NB4 (cell line): ENCODE measurements at regions not wholly inside any gene's neighbourhood (a gene's known extent, or its start where the extent isn't known, plus 50 kb on each side); places are given as distances from the start of the nearest gene placed in this dataset.

ENCODE experiments used
- DNase-seq: peaks from one replicate; pipeline ENCODE4 v3.0.0; 2010; ENCODE audit warnings: low read depth
- H3K4me3 ChIP-seq: one replicate; pipeline ENCODE4 v1.5.1; 2011; ENCODE audit warnings: mild to moderate bottlenecking, low read depth, low read length, moderate library complexity
- CTCF ChIP-seq: IDR thresholded peaks from one replicate; pipeline ENCODE4 v1.5.1; 2012; ENCODE audit warnings: low read depth, low read length
- MYC ChIP-seq: IDR thresholded peaks from 2 replicates; pipeline ENCODE4 v1.6.1; 2011; ENCODE audit warnings: low read depth, low read length
- POLR2A ChIP-seq: IDR thresholded peaks from 2 replicates; pipeline ENCODE4 v1.6.1; 2011; ENCODE audit warnings: mild to moderate bottlenecking; ENCODE audit not compliant: insufficient read length; ENCODE audit errors: extremely low read depth
- TF ChIP-seq, protein P1 (sequence below): IDR thresholded peaks from 2 replicates; pipeline ENCODE4 v1.6.1; 2011; ENCODE audit warnings: low read depth, low read length

GRCh38 chr1:38701088-38701487 lies 158.5 kb downstream of the RRAGC start:
- TF ChIP-seq, protein P1, sequence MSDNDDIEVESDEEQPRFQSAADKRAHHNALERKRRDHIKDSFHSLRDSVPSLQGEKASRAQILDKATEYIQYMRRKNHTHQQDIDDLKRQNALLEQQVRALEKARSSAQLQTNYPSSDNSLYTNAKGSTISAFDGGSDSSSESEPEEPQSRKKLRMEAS, result no peak
- no peak for TF ChIP-seq POLR2A
- TF ChIP-seq MYC, result no peak
- TF ChIP-seq CTCF, result no peak
- H3K4me3 ChIP-seq, result no peak overlapping the region
- DNase-seq, result no peak

DNA sequence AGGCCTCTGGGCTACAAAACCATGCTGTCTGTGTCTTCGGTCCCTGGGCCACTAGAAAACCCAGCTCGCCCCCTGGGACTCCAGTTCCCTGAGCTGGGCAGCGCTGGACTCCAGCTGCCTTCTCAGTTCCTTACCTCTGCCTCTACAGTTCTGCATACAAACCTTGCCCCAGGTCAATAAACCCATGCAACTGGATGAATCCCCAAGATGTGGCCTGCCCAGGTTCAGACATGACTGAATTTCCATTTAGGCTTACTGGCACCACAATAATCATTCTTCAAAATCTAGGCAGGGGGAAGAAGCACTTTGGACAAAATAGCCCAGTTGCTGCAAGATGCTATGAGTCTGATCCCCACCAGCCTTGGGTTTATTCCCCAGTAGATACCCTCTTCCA lies 159.5 kb downstream of the RRAGC start:
- no peak overlapping the region for H3K4me3 ChIP-seq
- TF ChIP-seq, protein P1, result no peak
- TF ChIP-seq POLR2A, result no peak
- TF ChIP-seq MYC, result no peak
- TF ChIP-seq CTCF, result no peak
- DNase-seq, result no peak

- TF ChIP-seq, protein P1, result no peak
- no peak overlapping the region for H3K4me3 ChIP-seq
- DNase-seq, result no peak
Observed at GRCh38 chr1:38699330-38700076, 160.1 kb downstream of the RRAGC start.

- no peak overlapping the region for H3K4me3 ChIP-seq
- TF ChIP-seq CTCF (no peak), POLR2A (no peak), MYC (no peak)
- TF ChIP-seq, protein P1, result no peak
- DNase-seq, result no peak
Observed at GRCh38 chr1:38697387-38697786, 162.2 kb downstream of the RRAGC start.

GRCh38 chr1:38696371-38696770 lies 163.2 kb downstream of the RRAGC start:
- TF ChIP-seq, protein P1, result no peak
- no peak for TF ChIP-seq POLR2A
- TF ChIP-seq CTCF, result no peak
- no peak for TF ChIP-seq MYC
- no peak for DNase-seq
- H3K4me3 ChIP-seq, result no peak overlapping the region

DNA sequence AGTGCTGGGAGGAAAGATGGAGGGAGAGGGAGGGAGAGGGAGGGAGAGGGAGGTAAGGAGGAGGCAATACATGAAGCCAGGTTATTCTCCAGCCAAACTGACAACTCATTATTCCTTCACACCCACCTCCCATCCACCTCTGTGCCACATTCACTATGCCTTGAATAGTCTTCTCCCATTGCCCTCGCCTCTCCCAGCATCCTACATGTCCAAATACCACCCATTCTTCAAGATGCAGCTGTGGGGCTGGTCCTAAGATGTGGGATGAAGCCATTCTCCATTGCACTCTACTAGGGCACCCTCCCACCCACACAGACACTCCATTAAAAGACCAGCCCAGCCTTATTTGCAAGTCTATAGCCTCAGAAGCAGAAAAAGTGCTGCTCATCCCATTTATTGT lies 165.8 kb downstream of the RRAGC start:
- no peak for DNase-seq
- TF ChIP-seq CTCF, result no peak
- no peak for TF ChIP-seq MYC
- TF ChIP-seq, protein P1, result no peak
- no peak for TF ChIP-seq POLR2A
- no peak overlapping the region for H3K4me3 ChIP-seq
